Cardiac muscle cell (in vitro differentiated cells and primary cell): ENCODE measurements at regions not wholly inside any gene's neighbourhood (a gene's known extent, or its start where the extent isn't known, plus 50 kb on each side); places are given as distances from the start of the nearest gene placed in this dataset.

ENCODE experiments used
- DNase-seq, 2 donors: peaks; one replicate each; pipeline versions ENCODE4 v3.0.0 to v3.0.0-alpha.2; 2010 to 2017; ENCODE audit warnings: low read depth in 1 of 2, low spot score in 1 of 2
- H3K27ac ChIP-seq: fragments of 200-600 bp; sonication (generic); 2 replicates; pipeline ENCODE4 v1.5.1; 2016
- H3K27me3 ChIP-seq: fragments of 200-600 bp; sonication (generic); 2 replicates; pipeline ENCODE4 v1.6.0; 2016; ENCODE audit warnings: control low read depth
- H3K36me3 ChIP-seq: fragments of 200-600 bp; sonication (generic); 2 replicates; pipeline ENCODE4 v1.5.1; 2016; ENCODE audit warnings: control low read depth
- H3K4me1 ChIP-seq: fragments of 200-600 bp; sonication (generic); 2 replicates; pipeline ENCODE4 v1.8.1; 2017; ENCODE audit warnings: low read depth, mild to moderate bottlenecking, mixed run types
- H3K4me3 ChIP-seq: fragments of 200-600 bp; sonication (generic); 2 replicates; pipeline ENCODE4 v1.5.1; 2016; ENCODE audit warnings: mild to moderate bottlenecking
- H3K9me3 ChIP-seq: fragments of 200-600 bp; sonication (generic); 2 replicates; pipeline ENCODE4 v1.5.1; 2017; ENCODE audit warnings: low read depth, mild to moderate bottlenecking, control low read depth
- TF ChIP-seq, protein P1 (sequence below): IDR thresholded peaks from 2 replicates; pipeline ENCODE4 v1.5.1; 2012; ENCODE audit warnings: low read depth, mild to moderate bottlenecking, low read length

DNA sequence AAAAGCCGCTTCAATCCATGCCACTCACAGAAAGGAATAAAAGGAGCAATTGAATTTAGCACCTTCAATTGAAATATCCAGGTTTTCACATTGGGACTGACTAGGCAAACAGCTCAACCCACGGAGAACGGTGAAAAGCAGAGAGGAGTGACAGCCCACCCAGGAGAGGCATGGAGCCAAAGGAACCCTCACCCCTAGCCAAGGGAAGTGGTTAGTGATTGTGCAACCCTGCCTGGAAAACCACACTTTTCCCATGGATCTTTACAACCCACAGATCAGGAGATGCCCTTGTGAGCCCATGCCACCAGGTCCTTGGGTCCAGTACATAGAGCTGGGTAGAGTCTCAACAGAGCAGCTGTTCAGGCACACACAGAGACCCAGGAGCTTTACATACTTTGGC, 911.8 kb downstream of the EPHA7 start:
- no peak for DNase-seq
- H3K4me1 ChIP-seq: no peaks in the 10 kb centered on the region

DNA sequence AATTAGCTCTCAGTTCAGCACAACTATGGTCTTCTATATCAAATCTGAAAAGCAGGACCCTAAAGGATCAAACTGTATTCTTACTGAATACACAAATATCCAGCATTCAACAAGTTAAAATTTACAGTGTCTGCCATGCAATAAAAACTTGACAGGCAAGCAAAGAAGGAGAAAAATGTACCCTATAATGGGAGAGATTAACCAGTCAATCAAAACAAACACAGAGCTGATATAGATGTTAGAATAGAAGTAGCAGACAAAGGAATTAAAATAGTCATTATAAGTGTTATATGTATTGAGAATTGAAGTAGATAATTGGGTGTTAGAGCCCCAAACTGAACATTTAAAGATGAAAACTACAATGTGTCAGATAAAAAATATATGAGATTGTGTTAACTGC, 914.9 kb downstream of the EPHA7 start:
- Histone ChIP-seq H3K27ac (no peak overlapping the region), H3K36me3 (no peaks in the 10 kb centered on the region), H3K4me1 (no peaks in the 10 kb centered on the region), H3K9me3 (no peaks in the 10 kb centered on the region), H3K27me3 (no peaks in the 10 kb centered on the region), H3K4me3 (no peak overlapping the region)
- DNase-seq: no peak
- TF ChIP-seq, protein P1, sequence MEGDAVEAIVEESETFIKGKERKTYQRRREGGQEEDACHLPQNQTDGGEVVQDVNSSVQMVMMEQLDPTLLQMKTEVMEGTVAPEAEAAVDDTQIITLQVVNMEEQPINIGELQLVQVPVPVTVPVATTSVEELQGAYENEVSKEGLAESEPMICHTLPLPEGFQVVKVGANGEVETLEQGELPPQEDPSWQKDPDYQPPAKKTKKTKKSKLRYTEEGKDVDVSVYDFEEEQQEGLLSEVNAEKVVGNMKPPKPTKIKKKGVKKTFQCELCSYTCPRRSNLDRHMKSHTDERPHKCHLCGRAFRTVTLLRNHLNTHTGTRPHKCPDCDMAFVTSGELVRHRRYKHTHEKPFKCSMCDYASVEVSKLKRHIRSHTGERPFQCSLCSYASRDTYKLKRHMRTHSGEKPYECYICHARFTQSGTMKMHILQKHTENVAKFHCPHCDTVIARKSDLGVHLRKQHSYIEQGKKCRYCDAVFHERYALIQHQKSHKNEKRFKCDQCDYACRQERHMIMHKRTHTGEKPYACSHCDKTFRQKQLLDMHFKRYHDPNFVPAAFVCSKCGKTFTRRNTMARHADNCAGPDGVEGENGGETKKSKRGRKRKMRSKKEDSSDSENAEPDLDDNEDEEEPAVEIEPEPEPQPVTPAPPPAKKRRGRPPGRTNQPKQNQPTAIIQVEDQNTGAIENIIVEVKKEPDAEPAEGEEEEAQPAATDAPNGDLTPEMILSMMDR: no peak

More for the DNA sequence above, 911.8 kb downstream of the EPHA7 start:
- Histone ChIP-seq H3K4me3 (no peak overlapping the region), H3K27me3 (no peaks in the 10 kb centered on the region), H3K9me3 (no peaks in the 10 kb centered on the region), H3K27ac (no peak overlapping the region), H3K36me3 (no peaks in the 10 kb centered on the region)
- TF ChIP-seq, protein P1: no peak

DNA sequence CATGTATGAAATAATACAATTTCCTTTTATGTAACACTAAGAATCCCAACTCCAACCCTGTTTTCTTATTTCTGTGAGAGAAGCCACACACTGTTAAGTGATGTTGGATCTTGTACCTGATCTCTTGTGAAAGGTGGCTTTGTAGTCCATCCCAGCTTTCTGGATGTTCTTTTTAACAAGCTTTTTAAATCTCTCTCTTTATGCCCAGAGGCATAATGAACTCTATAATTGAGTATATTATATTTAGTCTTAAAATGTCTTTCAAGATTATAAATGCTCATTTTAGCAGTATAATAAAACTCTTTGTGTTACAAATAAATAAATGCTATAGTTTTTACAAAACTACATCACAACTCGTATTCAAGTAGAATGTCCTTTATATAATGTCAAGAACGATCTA, 922.1 kb downstream of the EPHA7 start:
- H3K27me3 ChIP-seq: no peaks in the 10 kb centered on the region
- TF ChIP-seq, protein P1: no peak
- no peaks in the 10 kb centered on the region for H3K4me1 ChIP-seq
- no peak overlapping the region for H3K27ac ChIP-seq
- no peak overlapping the region for H3K4me3 ChIP-seq
- no peaks in the 10 kb centered on the region for H3K9me3 ChIP-seq
- H3K36me3 ChIP-seq: no peaks in the 10 kb centered on the region
- no peak for DNase-seq

DNA sequence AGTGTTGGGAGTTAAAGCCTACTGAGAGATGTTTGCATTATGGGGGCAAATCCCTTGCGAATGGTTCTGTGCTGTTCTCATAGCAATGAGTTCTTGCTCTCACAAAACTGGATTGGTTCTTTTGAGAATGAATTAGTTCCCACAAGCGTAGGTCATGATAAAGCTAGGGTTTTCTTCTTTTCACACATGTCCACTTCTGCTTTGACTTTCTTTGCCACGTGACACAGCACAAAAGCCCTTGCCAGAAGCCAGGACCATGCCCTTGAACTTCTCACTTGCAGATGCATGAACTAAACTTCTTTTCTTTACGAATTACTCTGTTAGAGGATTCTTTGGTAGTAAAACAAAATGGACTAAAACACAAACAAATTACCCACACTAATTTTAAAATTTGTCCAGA, 922.8 kb downstream of the EPHA7 start:
- DNase-seq: no peak
- H3K36me3 ChIP-seq: no peaks in the 10 kb centered on the region
- no peaks in the 10 kb centered on the region for H3K4me1 ChIP-seq
- no peak overlapping the region for H3K27ac ChIP-seq
- H3K27me3 ChIP-seq: no peaks in the 10 kb centered on the region
- TF ChIP-seq, protein P1: no peak
- no peak overlapping the region for H3K4me3 ChIP-seq
- no peaks in the 10 kb centered on the region for H3K9me3 ChIP-seq

DNA sequence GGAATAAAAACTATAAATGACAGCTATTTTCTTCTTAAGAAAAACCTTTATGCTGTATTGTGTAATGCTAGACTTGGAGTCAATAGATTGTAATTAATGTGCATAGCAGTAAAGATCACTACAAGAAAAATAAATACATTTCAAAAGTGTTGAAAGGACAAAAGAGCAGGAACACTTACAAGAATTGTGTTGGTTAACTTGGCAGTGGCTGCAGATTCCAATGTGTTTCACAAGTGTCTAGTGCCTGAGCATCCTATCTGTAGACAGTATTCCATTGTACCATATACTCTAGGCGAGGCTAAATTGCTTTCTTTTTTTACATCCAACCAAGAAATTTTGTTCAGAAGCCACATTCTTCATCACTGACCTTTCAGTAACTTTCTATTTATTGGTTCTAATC, 924.1 kb downstream of the EPHA7 start:
- TF ChIP-seq, protein P1: no peak
- DNase-seq: peak in 1 of 2 donors; percentile 36
- no peaks in the 10 kb centered on the region for H3K27me3 ChIP-seq

DNA sequence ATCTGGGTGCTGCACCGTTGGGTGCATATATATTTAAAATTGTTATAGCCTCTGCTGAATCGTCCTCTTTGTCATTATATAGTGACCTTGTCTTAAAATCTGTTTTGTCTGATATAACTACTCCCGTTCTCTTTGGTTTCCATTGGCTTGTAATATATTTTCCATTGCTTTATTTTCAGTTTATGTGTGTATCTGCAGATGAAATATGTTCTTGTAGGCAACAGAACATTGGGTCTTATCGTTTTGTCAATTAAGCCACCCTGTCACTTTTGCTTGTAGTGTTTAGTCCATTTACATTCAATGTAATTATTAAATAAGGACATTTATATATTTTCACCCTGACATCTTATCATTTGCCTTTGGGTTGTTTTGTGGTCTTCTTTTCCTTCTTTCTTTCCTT, 933.9 kb downstream of the EPHA7 start:
- H3K27me3 ChIP-seq: no peaks in the 10 kb centered on the region
- peaks cover 3% of the 10 kb centered on the region for H3K4me1 ChIP-seq
- no peak for DNase-seq
- H3K4me3 ChIP-seq: no peak overlapping the region
- H3K36me3 ChIP-seq: no peaks in the 10 kb centered on the region
- TF ChIP-seq, protein P1: no peak
- no peaks in the 10 kb centered on the region for H3K9me3 ChIP-seq
- H3K27ac ChIP-seq: no peak overlapping the region

More for the DNA sequence above, 924.1 kb downstream of the EPHA7 start:
- Histone ChIP-seq H3K4me3 (no peak overlapping the region), H3K27ac (no peak overlapping the region), H3K9me3 (no peaks in the 10 kb centered on the region), H3K4me1 (no peaks in the 10 kb centered on the region), H3K36me3 (no peaks in the 10 kb centered on the region)
